Stimulated activated CD4-positive, alpha-beta T cell treated with anti-CD3 and anti-CD28 coated beads, Interleukin-15, amount 100 ng/mL, for 48 hours (primary cell): ENCODE measurements at regions not wholly inside any gene's neighbourhood (a gene's known extent, or its start where the extent isn't known, plus 50 kb on each side); places are given as distances from the start of the nearest gene placed in this dataset.
A peak's percentile ranks its signal among the peaks of the same experiment; 100 is the strongest.
"Not testable (repeated sequence)": the region's sequence is repeated elsewhere in the genome, so short reads cannot be mapped to it uniquely, and the experiment has no call there.

ENCODE experiments used
- DNase-seq, 2 donors: peaks; one replicate each; pipeline ENCODE4 v3.0.0-alpha.2; 2020; ENCODE audit warnings: low read depth in 2 of 2

DNA sequence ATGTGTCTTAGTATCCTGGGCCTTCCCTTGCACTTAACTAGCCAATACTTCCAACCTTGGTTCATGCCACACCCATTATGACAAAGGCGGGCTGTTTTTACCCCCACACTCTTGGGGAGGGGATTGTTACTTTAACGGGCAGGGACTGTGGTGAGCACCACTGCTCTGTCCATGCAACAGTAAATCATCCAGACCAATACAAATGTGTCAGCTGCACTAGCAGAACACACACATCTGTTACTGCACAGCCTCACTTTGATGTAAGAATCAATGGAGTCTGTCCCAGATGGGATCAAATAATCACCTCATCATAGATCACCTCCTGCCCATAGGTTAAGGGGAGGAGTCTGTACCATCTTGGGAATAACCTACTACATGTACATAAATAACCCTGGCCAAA lies 58.1 kb downstream of the NPAP1 start:
- no peak for DNase-seq

DNA sequence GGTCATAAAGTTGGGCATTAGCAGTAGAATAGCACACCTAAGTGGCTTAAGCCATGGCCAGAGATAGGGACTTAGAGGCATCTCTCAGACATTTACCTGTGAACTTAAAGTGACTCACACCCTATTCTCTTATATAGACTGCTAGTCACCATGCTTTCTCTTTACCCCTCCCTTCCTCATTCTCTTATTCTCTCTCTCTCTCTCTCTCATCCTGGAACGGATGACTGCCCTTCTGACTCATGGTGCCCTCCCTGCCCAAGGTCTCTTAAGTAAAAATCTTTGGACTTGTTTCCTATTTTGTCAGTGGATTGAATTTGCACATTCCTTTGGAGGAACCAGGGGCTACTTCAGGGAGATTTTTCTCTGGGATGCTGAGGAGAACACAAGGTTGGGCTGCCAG lies 58.8 kb downstream of the NPAP1 start:
- DNase-seq, result no peak

DNA sequence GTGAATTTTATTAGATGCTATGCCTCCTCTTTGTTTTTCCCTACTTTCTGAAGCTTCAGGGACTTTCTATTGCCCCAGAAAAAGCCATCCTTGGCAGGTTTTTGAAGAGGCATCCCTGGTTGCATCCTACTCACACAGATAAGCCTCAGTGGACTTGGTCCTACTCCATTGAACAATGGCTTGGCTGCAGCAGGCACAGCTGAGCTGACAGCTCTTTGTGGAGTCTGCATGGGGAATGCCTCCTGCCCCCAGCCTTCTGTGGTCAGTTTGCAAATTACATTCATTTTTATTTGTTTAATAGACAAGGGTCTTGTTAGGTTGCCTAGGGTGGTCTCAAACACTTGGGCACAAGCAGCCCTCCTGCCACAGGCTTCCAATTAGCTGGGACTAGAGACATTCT lies 69.7 kb downstream of the NPAP1 start:
- DNase-seq, result no peak

DNA sequence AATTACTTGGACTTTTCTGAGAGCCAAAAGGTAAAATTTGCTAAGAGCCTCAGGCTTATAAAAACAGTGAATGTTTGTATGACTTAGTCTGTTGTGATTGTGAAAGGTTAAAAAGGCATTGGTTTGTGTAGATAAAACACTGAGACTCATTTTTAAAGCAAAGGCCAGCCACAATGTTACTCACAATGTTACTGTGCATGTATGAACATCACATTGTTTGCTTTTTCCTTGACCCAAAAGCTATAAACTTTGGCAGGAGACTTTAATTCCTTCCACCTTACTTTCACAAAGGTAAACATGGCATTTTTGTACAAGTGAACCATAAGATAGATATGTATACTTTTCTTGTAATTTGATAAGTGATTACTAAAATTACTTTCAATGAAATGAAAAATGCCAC lies 70.5 kb downstream of the NPAP1 start:
- DNase-seq, result no peak

DNA sequence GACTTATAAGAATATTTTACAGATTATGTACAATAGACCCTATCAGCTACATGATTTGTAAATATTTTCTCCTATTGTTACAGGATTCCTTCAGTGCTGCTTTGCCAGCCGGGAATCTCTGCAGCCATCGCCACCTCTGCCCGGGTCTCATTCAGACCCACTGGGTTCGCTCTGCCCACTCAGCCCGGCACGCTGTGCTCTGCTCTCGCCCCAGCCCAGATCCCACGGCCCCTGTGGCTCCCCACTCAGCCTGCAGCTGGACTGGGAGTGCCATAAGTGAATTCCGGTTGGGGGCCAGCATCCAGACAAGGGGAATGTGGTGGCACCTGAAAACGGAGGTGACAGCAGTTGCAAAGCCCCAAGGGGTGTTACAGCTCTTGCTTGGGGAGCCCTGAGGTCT lies 71.8 kb downstream of the NPAP1 start:
- no peak for DNase-seq

DNA sequence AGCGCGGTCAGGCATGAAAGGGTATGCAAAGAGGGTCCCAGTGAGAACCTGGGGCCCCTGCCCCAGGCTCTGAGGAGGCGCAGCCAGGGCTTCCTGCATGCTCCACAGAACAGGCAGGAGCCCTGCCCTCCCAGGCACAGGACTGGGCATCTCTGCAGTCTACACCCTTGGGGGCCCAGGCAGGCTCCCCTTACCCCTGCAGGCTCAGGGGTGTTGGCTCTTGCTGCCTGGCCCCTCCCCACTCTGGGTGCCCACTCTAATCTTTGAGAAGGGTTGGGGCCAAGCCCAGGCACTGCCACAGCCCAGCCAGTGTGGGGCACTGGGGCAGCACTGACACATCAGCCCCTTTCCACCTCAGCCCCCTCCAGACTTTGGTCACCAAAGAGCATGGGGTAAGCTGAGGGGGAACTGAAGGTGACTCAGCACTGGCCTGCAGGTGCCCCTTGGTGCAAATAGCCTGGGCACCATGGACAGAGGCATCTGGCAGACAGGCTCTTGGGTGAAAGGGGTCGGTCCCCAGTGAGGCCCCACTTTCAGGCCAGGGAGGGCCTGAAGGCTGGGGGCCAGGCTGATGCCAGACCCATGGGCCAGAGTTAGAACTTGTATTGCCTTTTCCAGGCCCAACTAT lies 73.4 kb downstream of the NPAP1 start:
- no peak for DNase-seq

DNA sequence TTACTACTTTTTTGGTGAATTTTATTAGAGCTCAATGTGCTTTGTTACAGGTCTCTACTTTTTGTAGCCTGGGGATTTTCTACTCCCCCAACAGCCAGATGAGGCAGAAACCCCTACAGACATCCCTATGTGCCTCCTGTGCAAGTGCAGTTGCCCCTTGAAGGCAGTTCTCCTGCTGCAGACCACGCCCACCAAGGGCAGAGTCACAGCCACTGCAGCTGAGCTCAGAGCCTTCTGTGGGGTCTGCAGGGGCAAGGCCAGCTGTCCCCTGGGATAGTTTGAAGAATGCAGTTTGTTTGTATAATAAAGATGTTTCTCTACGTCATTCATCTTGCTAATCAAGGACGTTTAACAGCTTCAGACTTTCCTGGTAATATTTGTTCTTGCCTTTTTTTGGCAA lies 76.8 kb downstream of the NPAP1 start:
- no peak for DNase-seq

DNA sequence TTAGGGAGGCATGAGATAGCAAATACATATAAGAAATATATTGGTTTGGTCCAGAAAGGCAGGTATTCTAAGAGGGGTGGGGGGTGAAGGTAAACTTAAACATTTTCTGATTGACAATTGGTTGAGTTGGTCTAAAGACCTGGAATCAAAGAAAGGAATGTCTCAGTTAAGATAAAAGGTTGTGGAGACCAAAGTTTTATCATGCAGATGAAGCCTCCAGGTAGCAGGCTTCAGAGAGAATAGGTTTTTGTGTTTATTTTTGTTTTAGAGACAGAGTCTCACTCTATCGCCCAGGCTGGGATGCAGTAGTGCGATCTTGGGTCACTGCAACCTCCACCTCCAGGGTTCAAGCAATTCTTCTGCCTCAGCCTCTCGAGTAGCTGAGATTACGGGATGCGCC lies 80.5 kb downstream of the NPAP1 start:
- no peak for DNase-seq

DNA sequence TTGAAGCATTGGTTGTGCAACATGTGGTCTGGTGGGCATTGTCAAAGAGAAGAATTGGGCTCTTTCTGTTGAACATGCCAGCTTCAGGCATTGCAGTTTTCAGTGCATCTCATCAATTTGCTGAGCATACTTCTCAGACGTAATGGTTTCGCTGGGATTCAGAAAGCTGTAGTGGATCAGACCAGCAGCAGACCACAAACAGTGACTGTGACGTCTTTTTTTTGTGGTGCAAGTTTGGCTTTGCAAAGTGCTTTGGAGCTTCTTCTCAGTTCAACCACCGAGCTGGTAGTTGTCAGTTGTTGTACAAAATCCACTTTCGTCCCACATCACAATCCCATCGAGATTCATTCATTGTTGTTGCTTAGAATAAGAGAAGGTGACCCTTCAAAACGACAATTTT lies 84.5 kb downstream of the NPAP1 start:
- no peak for DNase-seq

DNA sequence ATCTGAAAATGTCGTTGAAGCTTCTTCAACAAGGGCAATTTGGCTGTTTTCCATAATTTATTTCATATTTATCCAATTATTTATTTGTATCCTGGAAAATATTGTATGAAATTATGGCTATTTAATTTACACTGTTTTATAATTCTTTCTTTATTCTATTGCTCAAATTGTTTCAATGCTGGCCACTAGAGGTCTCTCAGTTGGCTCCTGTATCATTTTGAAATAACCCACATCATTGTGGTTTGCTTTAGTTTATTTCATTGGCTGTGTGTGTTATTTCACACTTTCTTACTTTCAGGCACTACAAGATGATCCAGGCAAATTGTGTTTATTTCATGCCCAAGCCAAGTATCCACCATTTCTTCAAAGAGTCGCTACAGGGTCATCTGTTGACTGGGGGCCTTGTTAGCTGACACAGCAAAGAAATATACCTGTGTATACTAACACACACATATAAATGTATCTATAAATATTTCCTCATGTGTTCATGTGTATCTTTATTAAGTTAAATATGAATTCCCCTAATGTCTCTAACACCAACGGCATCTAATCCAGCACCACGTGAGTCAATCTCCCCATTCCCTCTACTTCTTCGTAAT lies 86.2 kb downstream of the NPAP1 start:
- no peak for DNase-seq

DNA sequence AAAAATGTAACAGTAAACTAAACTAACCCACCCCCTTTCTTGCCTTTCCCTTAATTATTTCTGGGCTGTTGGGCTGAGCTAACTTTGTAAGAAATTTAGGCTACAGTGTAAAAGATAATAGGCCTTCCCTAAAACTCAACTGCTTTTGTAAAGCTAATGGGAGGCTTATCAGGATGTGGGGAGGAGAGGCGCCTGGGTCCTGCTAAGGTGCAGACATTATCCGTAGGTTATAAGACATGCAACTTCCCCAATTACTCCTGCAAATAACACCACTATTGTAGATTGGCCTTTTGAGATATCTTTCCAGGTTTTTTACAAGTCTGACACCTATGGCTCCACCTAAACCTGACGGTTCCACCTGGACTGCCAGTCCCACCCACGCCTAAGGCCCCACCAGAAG lies 88.3 kb downstream of the NPAP1 start:
- no peak for DNase-seq

DNA sequence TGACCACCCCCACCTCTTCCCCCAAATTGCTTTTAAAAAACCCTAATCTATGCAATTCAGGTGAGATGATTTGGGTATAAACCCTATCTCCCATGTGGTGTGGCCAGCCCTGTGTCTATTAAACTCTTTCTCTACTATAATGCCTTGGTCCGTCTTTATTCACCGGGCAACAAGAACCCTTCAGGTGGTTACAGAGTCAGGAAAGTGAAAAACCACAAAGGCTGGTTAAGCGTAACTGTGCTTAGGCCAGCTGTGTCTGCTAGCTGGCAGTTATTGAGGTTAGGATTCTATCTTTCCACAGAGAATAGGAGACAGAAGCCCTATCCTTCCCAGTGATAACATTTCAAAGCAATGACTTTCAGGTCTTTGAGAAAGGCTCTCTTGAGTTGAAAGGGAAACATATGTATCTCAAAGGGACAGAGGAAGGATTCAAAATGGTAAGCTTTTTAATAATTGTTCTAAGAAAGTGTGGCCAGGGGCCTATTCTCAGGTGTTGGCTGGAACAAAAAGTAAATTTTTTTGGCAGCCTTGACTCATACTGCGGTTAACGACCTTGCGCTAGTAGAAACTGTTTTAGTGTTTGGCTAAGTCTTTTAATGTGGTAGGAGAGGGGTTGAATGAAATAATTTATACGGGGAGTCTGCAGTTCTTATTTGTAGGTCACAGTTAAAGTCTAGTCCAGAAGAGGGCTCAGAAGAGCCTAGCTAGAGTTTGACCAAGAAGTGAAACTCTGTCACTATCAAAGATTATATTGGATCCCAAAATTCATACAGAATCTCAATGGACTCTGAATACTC lies 89.0 kb downstream of the NPAP1 start:
- no peak for DNase-seq

DNA sequence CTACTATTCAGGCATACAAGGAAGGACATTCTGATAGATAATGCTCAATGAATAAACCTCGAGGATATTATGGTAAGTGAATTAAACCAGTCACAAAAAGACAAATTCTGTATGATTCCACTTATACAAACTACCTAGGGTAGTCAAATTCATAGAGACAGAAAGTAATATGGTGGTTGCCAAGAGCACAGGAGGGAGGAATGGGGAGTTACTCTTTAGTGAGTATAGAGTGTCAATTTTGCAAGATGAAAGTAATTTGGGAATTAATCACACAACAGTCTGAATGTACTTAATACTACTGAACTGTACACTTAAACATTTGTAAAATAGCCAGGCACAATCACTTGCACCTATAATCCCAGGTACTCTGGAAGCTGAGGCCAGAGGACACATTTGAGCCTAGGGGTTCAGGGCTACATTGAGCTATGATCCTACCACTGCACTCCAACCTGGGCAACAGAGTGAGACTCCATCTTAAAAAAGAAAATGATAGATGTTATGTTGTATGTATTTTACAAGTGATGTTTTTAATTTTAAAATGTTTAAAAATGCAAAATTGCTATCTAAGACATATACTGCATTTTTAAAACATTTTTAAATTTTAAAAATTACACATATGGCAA lies 91.0 kb downstream of the NPAP1 start:
- no peak for DNase-seq

DNA sequence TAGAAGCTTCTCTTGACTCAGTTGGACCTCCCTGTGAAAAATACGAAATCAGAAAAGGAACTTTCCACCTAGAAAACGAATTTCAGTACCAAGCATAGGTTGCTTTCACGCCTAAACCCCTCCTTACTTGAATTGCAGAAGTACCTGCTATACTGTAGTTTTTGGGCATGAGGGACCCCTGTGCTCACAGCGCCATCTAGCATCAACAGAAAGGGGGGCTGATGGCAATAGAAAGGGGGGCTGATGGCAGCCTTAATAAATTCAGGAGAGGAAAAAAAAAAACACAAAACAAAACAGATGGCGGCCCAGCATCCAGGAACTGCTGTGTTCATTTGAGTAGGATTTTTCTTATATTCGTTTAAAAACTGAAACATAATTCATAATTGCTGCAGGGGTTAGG lies 96.7 kb downstream of the NPAP1 start:
- no peak for DNase-seq

DNA sequence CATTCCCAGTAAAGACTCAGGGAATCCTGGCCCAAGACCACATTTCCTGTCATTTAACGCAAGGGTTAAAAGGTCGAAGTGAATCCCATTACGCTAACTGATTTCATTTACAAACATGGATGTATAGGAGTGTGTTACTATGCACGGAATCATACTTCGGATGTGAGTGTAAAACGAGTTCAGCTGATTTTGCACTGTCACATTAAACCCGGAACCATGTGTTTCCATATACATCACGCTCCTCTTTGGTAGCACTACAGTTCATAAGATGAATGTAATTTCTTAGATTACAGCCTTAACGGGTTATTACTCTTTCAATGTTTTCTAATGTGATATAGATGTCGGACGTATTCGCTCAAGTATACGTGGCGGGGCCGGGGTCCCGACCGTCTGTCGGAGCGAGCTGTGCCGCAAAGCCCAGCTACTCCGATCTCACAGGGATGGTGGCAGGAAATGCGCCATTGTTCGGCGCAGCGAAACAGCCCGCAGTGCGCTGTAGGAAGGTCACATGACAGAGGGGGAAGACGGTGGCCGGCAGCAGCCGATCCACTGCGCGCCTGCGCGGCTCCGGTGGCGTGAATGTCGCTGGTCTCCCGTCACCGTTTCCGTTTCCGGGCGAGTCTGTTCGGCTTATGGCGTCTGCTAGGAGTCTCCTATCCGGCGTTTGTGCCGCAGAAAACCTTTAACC lies 97.3 kb downstream of the NPAP1 start:
- DNase-seq, result peak; percentile 35 to 54

DNA sequence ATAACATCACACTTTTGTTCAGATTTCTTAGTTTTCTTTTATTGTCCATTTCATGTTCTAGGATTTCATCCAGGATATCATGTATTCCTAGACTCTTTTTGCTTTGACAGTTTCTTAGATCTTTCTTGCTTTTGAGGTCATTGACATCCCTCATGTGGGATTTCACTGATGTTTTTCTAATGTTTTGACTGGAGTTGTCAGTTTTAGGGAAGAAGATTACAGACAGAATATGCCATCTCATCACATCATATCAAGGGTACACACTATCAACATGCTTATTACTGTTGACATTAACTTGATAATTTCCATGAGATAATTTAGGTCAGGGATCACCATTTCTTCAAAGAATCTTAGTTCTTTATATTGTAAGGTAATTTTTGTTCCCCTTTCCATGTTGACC lies 101.7 kb downstream of the NPAP1 start:
- DNase-seq, result no peak

DNA sequence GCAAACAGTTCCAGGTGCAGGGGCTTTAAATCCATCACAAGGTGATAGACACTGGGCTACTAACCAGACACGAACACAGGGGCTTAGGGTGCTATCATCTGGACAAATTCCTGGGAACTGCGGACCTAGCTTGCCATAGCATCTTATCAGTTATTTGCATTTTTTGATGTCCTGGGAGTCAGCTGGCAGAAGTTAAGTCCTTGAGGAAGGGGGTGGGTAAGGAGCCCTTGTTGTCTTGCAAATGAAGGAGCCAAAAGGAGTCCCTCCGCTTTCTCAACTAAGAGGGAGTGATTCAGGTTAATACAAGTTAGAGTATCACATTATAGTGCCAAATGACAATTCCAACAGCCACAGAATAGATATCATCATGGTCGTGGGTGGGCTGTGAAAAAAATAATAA lies 108.9 kb downstream of the NPAP1 start:
- DNase-seq, result no peak

DNA sequence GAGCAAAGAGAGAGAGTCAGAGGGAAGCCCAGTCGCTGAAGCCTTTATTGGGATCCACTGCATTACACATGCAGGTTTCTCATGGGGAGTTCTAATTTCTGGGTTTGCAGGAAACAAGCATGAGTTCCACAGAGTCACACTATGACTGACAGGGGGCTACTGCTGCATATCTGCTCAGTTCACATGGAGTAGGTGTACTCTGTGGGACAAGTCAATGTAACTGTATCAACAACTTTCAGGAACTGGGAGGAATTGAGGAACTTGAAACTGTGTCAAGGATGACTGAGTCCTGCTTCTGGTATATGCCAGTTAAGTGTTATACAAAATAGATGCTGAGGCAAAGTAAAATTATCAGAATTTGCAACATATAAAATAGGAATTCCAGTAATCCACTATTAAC lies 110.8 kb downstream of the NPAP1 start:
- DNase-seq, result no peak

DNA sequence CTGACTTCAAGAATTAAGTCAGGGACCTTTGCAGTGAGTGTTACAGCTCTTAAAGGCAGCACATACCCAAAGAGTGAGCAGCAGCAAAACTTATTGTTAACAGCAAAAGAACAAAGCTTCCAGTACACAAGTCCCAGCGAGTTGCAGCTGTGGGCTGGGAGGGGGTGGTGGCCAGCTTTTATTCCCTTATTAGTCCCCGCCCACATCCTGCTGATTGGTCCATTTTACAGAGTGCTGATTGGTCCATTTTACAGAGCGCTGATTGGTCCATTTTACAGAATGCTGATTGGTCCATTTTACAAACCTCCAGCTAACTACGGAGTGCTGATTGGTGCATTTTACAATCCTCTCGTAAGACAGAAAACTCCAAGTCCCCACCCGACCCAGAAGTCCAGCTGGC lies 127.0 kb downstream of the NPAP1 start:
- not testable (repeated sequence) for DNase-seq

DNA sequence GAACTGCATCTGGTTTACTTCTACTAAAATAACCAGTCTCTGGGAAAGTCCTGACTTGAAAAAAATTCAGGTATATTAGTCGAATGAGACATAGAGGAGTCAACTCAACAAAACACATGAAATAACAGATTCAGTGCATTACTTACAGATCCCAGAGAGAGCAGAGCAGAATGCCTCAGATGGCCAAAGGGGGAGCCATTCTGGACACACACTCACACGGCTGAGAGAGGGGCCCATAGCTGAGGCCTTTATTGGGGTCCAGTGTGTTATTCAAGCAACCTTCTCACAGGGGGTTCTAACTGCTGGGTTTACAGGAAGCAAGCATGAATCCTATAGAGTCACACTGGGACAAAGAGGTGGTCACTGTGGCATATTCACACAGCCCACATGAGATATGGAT lies 135.1 kb upstream of the SNRPN start:
- no peak for DNase-seq

DNA sequence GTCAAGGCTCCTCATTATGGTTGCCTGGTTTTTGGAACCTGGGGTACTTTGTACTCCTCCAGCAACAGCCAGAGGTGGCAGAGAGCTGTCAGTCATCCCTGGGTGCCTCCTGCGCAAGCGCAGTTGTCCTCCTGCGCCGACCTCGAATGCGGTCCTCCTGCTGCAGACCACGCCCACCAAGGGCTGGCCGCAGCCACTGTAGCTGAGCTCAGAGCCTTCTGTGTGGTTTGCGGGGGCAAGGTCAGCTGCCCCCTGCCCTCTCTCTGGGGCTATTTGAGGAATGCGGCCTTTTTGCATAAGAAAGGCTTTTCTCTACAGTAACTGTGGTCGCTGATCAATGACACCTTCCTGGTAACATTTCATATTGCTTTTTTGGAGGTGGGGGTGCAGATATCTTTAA lies 131.3 kb upstream of the SNRPN start:
- no peak for DNase-seq

DNA sequence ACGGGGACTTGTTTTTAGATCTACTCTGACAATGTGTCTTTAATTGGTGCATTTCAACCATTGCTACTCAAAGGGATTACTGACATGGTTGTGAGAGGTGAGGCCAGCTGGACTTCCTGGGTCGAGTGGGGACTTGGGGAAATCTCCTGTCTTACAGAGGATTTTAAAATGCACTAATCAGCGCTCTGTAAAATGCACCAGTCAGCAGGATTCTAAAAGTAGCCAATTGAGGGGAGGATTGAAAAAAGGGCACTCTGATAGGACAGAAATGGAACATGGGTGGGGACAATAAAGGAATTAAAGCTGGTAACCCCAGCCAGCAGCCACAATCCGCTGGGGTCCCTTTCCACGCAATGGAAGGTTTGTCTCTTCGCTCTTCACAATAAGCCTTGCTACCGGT lies 122.5 kb upstream of the SNRPN start:
- no peak for DNase-seq
